HG03039 (cell line): ENCODE measurements at regions not wholly inside any gene's neighbourhood (a gene's known extent, or its start where the extent isn't known, plus 50 kb on each side); places are given as distances from the start of the nearest gene placed in this dataset.
"Not testable (repeated sequence)": the region's sequence is repeated elsewhere in the genome, so short reads cannot be mapped to it uniquely, and the experiment has no call there.

Experiments used
- ATAC-seq: cut with Tn5 transposase; IDR thresholded peaks from one replicate; pipeline ENCODE4 v1.9.1; 2021; ENCODE audit warnings: mild to moderate bottlenecking, moderate library complexity; ENCODE audit not compliant: unreplicated experiment

- ATAC-seq: no peak
Measured at GRCh38 chr3:17847156-17847555, 104.7 kb upstream of the TBC1D5 start.

GRCh38 chr3:17846466-17846865 is 104.0 kb upstream of the TBC1D5 start:
- no peak for ATAC-seq

DNA sequence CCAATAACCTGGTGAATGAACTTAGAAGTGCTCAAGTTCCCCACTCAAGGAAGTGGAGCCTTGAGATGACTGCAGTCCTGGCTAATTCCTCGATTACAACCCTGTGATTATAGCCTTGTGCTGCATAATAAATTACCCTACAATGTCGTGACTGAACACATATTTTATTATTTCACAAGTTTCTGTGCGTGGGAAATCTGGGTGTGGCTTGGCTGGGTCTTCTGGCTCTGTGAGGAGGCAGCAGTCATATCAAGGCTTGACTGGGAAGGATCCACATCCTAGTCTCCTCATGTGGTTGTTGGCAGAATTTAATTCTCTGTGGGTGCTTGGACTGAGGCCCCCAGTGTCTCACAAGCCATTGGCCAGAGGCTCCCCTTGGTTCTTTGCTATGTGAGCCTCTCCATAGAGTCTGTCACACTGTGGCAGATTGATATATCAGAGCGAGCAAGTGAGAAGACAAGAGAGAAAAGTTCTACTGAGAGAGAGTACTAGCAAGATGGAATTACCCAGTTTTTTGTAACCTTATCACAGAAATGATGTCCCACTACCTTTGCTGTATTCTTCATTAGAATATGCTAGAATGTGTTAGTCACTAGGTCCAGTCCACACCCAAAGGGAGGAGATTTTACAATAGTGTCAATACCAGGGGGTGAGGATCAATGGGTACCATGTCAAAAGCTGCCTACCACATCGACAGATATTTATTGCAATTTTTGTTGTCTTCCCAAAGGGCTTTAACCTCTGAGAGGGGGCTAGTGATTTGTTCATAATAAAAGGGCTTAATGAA is 102.8 kb upstream of the TBC1D5 start:
- no peak for ATAC-seq

DNA sequence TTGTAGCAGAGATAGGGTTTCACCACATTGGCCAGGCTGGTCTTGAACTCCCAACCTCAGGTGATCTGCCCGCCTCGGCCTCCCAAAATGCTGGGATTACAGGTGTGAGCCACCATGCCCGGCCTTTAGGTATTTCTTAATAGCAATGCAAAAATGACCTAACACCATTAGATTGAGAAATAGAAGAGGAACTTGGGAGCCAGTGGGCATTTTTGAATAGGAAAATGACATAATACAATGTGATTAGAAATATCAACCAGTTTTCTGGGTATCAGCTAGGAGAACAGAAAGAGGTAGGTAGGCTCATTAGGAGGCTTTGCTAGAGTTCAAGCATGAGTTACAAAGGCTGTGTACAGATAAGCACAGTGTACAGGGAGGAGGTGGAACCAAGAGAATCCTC is 101.8 kb upstream of the TBC1D5 start:
- ATAC-seq: no peak

- peak; percentile 76 for ATAC-seq
Measured at GRCh38 chr3:17841190-17841828, 98.9 kb upstream of the TBC1D5 start.

DNA sequence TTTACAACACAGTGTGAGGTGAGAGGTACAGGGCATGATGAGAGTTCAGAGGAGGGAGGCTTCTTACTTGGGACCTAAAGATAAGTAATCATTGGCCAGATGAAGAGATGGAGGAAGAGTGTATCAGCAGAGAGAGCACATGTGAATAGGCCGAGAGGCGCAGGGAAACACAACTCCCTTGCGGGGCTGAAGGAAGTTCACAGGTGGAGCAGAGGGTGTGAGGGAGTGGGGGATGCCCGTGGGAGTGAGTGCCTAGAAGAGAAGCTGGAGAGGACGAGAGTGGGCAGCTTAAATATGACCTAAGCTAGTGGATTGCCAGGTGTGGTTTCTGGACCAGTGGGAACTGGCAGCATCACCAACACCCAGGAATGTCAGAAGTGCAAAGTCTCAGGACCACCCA is 98.2 kb upstream of the TBC1D5 start:
- ATAC-seq: no peak

- no peak for ATAC-seq
Measured at GRCh38 chr3:17840126-17840525, 97.7 kb upstream of the TBC1D5 start.

- no peak for ATAC-seq
Measured at GRCh38 chr3:17836919-17837318, 94.5 kb upstream of the TBC1D5 start.

DNA sequence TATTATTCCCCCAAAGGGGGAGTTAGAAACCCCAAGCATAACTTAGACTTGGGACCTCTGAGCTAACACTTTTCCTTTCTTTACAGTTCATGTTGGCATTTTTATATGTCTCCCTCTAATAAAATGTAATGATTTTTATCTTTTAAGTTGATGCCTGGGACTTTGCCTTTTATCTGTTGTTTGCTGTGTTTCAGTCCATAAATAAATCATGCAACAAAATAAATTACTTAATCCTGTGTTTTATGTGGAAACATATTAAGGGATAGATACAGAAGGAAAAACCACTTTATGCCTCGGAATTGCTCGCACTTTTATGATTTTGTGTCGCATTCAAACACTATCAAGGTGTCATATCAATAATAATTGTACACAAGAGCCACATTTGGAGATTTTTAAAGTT is 93.7 kb upstream of the TBC1D5 start:
- ATAC-seq: no peak

DNA sequence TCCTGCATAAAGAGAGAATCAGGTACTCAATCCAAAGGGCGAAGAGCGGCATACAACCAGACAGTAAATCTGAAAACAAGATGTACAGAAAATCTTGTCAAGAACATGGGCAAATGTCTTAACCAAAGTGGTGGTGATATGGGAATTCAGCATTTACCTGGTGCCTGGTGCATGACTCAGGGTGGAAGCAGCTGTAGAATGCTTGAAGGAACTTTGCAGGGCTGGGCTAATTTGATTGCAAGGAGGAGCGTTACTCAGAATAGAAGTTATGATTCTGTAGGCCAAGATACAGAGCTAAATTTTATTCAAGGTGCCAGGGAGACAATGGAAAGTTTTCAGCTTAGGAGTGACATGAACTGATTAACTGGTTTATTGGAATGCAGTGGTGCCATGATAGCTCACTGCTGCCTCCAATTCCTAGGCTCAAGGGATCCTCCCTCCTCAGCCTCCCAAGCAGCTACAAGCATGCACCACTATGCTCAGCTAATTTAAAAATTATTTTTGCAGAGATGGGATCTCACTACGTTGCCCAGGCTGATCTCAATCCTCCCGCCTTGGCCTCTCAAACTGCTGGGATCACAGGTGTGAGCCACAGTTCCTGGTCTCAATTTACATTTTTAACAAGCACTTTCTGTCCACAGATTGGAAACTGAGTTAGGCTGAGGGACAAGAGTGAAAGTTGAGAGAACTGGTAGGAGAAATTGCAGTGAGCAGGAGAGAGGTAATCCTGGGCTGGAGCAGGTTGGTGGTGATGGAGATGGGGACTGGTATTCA is 91.5 kb upstream of the TBC1D5 start:
- ATAC-seq: no peak

GRCh38 chr3:17832016-17832415 is 89.6 kb upstream of the TBC1D5 start:
- ATAC-seq: no peak

GRCh38 chr3:17831366-17831765 is 88.9 kb upstream of the TBC1D5 start:
- ATAC-seq: no peak

GRCh38 chr3:17830788-17831187 is 88.4 kb upstream of the TBC1D5 start:
- no peak for ATAC-seq

DNA sequence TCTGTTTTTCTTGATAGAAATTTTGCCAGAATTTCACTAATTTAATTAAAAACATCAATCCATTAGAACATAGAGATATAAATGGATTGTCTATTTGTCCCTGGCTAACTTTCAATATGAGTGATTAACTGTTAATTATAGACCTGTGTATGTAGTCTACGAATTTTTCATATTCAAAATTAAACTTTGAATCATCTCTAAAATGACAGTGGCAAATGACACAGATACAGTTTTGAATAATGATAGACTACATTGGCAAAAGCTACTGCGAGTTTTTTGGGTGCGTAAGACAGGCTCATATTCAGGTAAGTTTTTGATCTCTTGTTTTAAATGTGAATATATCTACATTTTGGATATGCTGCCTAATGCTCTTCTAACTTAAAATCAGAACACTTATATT is 86.0 kb upstream of the TBC1D5 start:
- no peak for ATAC-seq

GRCh38 chr3:17825298-17825697 is 82.9 kb upstream of the TBC1D5 start:
- no peak for ATAC-seq

DNA sequence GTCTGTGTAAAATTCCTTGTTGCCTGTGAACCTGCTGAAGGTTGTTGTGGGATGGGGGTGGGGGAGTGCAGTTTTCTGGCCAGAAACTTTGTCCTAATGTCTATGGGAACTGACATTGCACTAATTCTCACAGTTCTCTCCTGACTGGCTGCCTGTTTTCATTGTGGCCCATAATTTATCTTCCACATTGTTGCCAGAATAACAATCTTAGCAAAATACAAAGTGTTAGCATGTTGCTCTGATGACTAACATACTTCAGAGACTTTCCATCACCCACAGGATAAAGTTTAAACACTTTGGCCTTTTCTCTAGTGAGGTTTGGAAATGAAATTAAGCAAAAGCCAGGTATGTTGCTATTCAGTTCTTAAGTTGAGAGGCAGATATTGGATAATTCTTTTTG is 81.4 kb upstream of the TBC1D5 start:
- ATAC-seq: no peak

GRCh38 chr3:17823036-17823435 is 80.6 kb upstream of the TBC1D5 start:
- no peak for ATAC-seq

- ATAC-seq: no peak
Measured at GRCh38 chr3:17820704-17821103, 78.3 kb upstream of the TBC1D5 start.

- ATAC-seq: no peak
Measured at GRCh38 chr3:17820275-17820674, 77.8 kb upstream of the TBC1D5 start.

GRCh38 chr3:17817973-17818372 is 75.5 kb upstream of the TBC1D5 start:
- ATAC-seq: not testable (repeated sequence)

DNA sequence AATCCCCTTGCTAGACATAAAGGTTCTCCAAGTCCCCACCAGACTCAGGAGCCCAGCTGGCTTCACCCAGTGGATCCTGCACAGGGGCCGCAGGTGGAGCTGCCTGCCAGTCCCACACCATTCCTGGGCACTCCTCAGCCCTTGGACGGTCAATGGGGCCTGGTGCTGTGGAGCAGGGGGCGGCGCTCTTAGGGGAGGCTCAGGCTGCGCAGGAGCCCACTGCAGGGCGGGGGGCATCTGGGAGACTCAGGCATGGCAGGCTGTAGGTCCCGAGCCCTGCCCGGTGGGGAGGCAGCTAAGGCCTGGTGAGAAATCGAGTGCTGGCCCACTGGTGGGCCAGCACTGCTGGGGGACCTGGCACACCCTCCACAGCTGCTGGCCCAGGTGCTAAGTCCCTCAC is 75.1 kb upstream of the TBC1D5 start:
- no peak for ATAC-seq

GRCh38 chr3:17816839-17817238 is 74.4 kb upstream of the TBC1D5 start:
- ATAC-seq: not testable (repeated sequence)
